ENCODE measurements at regions not wholly inside any gene's neighbourhood (a gene's known extent, or its start where the extent isn't known, plus 50 kb on each side); places are given as distances from the start of the nearest gene placed in this dataset.

GRCh38 chr6:144549837-144550747 lies 265.0 kb downstream of the UTRN start:
- Histone ChIP-seq H4K20me1 (ENCODE audit: control insufficient read depth, insufficient read depth, insufficient read length) (no peaks in the 10 kb centered on the region), H3K18ac (ENCODE audit: insufficient read length, low read depth, low read length) (no peak overlapping the region), H4K5ac (ENCODE audit: insufficient read length, low read depth, low read length) (no peak overlapping the region), H3K27me3 (ENCODE audit: insufficient read depth, low read length) (no peaks in the 10 kb centered on the region), H2BK15ac (ENCODE audit: low read depth, low read length) (no peak overlapping the region), H2BK120ac (ENCODE audit: low read depth, low read length, poor library complexity, severe bottlenecking) (no peak overlapping the region), H3K79me1 (ENCODE audit: insufficient read depth, low read depth, low read length, poor library complexity, severe bottlenecking) (no peaks in the 10 kb centered on the region), H3K4me1 (ENCODE audit: insufficient read depth, low read length) (no peaks in the 10 kb centered on the region), H3K4me2 (ENCODE audit: insufficient read depth, insufficient read length, low read length) (no peak overlapping the region), H3K56ac (ENCODE audit: insufficient read length, low read depth, low read length) (no peak overlapping the region), H3T11ph (ENCODE audit: low read length) (no peak overlapping the region), H3K14ac (ENCODE audit: insufficient read depth, low read length) (no peak overlapping the region), H3K4ac (ENCODE audit: low read depth, low read length) (no peak overlapping the region), H3K79me2 (ENCODE audit: insufficient read depth, low read length) (no peaks in the 10 kb centered on the region), H2BK20ac (ENCODE audit: low read depth, low read length, poor library complexity, severe bottlenecking) (no peak overlapping the region), H3K9me3 (ENCODE audit: control insufficient read depth, low read depth, low read length) (no peaks in the 10 kb centered on the region), H2AFZ (ENCODE audit: low read length) (no peak overlapping the region), H4K8ac (replicated peaks; ENCODE audit: insufficient read length, low read depth, low read length) (no peak overlapping the region), H3K27ac (ENCODE audit: insufficient read length, low read depth, low read length) (no peak overlapping the region), H3K23ac (ENCODE audit: insufficient read length, low read depth, low read length) (no peak overlapping the region), H2BK5ac (ENCODE audit: insufficient read length, low read length) (no peak overlapping the region), H3K23me2 (ENCODE audit: insufficient read length, low read depth, low read length, poor library complexity, severe bottlenecking) (no peaks in the 10 kb centered on the region), H2BK12ac (ENCODE audit: insufficient read length, low read depth, low read length) (no peak overlapping the region), H3K9ac (ENCODE audit: extremely low read depth, insufficient read length, low read length) (no peak overlapping the region), H2AK5ac (ENCODE audit: insufficient read length, low read length) (no peak overlapping the region), H4K91ac (ENCODE audit: insufficient read length, low read depth, low read length) (no peak overlapping the region)
- Mint-ChIP-seq H3K4me3 (no peak overlapping the region), H3K27ac (0 out of 7 replicates have a peak overlapping the region, but pooled peaks of 1 of the 3 experiments have one; percentile 2), H3K9me3 (no peaks in the 10 kb centered on the region), H3K27me3 (ENCODE audit: low read depth) (no peaks in the 10 kb centered on the region), H3K36me3 (ENCODE audit: insufficient read depth in 1 of 3, low read depth in 3 of 3) (peaks cover under 1 to 17% (median 16%) of the 10 kb centered on the region in 3 experiments; a peak in 5 of 7 replicates), H3K4me1 (no peaks in the 10 kb centered on the region)
- WGBS (ENCODE audit: extremely low coverage, insufficient read length, low lambda C conversion rate), result 100% methylated on average over 1 of the region's 5 CpGs
- TF ChIP-seq CTCF (conservative IDR thresholded peaks at IDR 0.05), result no peak
- no peak for DNase-seq

All from H9 (cell line).